ENCODE measurements at regions not wholly inside any gene's neighbourhood (a gene's known extent, or its start where the extent isn't known, plus 50 kb on each side); places are given as distances from the start of the nearest gene placed in this dataset.
"Not testable (repeated sequence)": the region's sequence is repeated elsewhere in the genome, so short reads cannot be mapped to it uniquely, and the experiment has no call there.

DNA sequence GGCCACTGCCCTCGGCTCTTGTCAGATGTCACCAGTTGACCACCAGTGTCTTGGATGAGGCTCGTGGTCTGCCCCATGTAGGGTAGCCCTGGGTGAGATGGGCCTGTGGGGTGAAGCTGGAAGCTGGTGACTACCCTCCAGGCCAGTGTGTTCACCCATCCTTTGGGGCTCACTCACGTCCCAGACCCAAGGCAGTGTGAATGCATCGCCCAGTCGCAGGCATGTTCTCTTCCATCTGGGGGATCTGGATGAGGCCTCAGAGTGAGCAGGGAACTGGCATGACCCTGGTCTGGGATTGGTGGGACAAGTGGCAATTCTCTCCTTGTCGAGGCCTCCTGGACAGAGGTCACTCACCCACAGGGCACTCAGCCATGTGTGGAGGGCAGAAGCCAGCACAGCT, 120.1 kb upstream of the PHACTR3 start:
- in situ Hi-C loops (cut with MboI; ENCODE audit: low sequenced_read_pairs), result no loop called here

DNA sequence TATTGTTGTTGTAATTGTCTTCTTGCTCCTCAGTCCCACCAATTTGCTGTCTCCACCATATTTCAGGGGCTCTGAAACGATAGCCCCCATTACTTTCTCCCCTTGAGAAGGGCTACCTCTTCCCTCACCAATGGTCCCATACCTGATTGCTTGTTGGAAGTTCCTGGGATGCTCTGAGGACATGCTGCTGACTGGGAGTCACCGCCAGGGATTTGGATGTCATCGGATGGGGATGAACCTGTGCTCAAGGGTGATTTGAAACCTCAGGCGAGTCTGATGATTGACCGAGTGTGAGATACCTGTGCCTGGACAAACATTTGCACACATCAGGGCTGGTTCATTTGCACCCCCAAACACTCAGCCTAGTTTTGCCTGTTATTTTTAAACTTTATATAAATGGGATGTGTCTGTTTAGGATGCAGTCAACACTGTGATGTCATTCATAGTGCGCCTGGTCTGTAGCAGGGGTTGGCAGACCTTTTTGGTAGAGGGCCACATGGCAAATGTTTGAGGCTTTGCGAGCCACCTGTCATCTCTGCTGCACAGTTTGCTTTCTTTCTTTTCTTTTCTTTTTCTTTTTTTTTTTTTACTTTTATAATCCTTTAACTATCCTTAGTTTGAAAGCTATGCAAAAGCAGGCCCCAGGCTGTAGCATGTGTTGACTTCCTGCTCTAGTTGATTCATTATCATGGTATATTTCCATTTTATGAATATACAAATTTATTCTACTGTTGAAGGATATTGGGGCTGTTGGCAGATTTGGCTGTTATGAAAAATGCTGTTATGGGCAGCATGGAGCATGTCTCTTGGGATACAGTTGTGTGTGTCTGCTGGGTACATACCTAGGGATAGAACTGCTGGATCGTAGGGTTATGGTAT, 118.5 kb upstream of the PHACTR3 start:
- in situ Hi-C loops (cut with MboI; ENCODE audit: low sequenced_read_pairs), result no loop called here

DNA sequence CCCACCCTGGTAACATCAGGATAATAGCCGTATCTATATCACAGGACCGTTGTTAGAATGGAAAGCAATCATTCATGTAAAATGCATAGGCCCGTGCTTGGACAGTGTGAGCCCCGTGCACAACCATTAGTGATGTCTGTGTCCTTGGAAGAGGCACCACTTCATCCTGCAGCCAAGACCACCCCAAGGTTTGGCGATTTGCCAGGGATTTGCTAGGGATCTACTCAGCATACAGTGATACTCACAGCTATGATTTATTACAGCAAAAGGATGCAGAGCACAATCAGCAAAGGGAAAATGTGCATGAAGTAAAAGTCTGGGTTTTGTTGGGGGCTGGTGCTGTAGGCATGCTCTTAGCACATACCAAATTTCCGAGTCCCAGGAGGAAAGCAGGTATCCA, 115.9 kb upstream of the PHACTR3 start:
- in situ Hi-C loops (cut with MboI; ENCODE audit: low sequenced_read_pairs), result not testable (repeated sequence)

DNA sequence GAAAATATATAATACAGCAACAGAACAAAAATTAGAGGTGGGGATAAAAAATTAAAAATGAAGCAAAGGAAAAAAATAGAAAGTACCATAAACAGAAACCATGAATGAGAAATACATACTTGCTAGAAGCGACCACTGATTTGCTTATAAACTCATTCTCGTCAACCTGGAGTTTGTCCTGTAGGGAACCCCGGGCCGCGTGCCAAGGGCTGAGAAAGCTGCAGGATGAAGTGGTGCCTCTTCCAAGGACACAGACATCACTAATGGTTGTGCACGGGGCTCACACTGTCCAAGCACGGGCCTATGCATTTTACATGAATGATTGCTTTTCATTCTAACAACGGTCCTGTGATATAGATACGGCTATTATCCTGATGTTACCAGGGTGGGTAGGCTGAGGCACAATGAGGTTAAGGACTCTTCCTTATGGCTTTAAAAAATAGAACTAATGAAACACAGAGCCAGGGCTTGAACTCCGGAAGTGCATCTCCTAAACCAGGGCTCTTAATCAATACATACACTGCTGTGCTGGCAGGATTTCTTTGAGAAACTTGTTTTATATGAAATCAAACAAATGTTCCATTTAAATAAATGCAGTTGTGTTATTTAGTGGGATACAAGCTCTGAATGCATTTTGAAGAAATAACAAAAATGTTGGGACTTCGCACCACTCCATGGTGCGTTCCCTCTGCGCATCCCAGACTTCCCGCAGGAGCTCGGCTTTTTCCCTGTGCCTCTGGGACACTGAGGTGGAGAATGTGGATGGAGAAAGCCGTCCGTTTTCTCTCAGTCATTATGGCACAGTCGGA, 113.9 kb upstream of the PHACTR3 start:
- in situ Hi-C loops (cut with MboI; ENCODE audit: low sequenced_read_pairs), result not testable (repeated sequence)

DNA sequence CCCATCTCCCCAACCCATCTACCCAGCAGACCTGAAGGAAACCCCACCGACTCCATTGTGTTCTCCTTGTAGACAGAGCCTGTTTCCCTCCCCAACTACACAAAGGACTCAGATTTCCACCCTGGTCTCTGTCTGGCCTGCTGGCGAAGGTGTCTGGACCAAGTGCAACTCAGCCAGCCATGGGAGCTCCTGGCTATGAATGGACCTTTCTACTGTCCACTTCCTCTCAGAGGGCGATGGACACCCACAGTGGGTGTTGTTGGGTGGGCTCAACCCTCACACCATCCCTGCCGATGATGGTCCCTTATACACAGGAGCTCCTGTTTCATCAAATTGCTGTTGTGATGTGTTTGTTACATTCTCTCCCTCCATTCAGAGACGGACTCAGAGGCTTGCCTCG, 112.5 kb upstream of the PHACTR3 start:
- in situ Hi-C loops (cut with MboI; ENCODE audit: low sequenced_read_pairs), result no loop called here

DNA sequence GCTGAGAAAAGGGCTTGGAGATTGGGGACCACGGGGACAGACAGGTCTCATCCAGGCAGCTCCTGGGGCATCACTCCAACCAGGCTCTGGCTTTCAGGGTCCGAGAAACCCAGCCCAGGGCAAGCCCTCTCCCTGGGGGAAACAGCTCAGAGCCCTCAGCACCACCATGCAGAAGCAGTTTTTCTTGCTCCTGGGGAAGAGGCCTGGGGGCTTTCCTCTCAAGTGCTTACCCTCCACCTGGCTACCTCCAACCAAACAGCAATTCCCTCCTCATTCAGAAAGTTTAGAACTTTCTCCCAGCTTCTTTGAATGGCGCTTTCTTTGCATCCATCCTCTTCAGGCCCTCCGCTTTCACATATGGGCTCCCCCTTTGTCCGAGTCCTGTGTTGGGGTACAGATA, 110.4 kb upstream of the PHACTR3 start:
- in situ Hi-C loops (cut with MboI; ENCODE audit: low sequenced_read_pairs), result no loop called here

DNA sequence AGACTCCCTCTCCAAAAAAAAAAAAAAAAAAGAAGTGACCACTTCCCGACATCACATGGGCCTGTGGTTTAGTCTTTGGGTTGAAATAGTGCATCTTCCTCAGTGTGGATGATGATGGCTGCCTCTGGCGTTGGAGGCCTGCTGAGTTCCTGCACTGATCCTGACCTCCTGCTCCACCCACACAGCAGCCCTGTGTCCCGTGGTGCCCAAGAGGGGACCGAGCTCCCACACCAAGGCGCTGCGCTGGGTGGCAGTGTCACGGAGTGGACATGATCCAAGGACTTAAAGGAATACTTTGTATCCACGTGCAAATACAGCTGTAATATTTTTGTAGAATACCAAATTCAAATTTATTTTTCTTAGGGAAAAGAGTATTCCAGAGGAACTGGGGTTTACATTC, 109.2 kb upstream of the PHACTR3 start:
- in situ Hi-C loops (cut with MboI; ENCODE audit: low sequenced_read_pairs), result no loop called here

DNA sequence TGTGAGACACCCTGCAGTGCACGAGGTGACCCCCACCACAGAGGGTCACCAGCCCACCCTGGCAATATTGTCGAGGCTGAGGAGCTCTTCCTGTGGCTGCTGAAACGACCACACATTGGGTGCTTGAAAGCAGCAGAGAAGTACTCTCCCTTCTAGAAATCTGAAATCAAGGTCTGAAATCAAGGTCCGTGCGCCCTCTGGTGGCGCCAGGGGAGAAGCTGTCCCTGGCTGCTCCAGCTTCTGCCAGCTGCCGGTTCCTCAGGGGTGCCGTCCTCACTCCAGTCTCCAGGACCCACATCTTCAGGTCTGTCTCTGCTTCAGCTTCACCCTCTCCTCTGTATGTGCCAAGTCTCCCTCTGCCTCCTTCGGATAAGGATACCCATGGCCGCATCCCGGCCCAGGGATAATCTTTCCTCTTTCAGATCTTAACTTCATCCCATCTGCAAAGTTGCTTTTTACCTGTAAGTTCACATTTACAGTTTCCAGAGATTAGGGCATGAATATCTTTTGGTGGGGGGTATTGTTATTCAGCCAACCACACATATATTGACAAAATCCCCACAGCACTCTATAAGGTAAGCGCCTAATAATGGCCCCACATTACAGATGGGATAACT, 108.3 kb upstream of the PHACTR3 start:
- in situ Hi-C loops (cut with MboI; ENCODE audit: low sequenced_read_pairs), result no loop called here

DNA sequence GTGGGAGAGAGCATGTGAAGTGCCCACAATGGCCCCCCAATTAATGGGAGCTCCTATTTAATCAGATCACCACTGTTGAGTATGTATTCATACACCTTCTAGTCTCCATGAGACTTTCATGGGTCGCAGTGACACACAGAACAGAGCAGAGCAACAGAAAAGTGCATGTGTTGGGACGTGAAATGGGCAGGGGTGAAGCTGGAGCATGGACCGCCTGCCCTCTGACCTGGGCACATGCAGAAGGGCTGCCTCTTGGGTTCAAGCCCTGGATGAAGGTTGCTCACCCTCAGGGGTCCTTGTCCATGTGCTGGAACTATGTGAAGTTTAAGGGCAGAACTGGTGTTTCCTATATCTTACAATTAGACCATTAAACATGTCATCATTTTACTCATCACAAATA, 106.0 kb upstream of the PHACTR3 start:
- in situ Hi-C loops (cut with MboI; ENCODE audit: low sequenced_read_pairs), result no loop called here

DNA sequence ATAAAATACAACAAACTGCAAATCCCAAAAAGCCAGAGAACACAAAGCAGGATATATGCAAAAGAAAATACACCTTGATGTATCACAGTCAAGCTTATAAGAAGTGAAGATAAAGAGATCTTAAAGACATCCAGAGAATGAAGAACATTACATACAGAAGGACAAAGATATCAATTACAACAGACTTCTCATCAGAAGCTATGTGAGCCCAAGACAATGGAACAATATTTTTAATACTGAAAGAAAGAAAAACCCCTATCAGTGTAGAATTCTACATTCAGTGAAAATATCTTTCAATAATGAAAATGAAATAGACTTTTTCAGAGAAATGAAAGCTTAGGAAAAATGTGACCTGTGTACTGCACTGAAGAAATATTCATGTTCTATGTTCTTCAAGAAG, 104.5 kb upstream of the PHACTR3 start:
- in situ Hi-C loops (cut with MboI; ENCODE audit: low sequenced_read_pairs), result no loop called here

DNA sequence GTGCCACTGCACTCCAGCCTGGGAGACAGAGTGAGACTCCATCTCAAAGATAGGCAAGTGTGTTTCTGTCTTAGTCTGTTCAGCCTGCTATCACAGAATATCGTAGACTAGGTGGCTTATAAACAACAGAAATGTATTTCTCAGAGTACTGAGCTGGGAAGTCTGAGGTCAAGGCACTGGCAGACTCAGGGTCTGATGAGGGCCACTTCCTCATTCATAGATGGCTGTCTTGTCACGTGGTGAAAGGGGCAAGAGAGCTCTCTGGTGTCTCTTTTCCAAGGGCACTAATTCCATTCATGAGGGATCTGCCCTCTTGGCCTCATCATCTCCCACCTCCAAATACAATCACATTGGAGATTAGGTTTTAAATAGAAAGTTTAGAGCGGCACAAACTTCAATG, 95.6 kb upstream of the PHACTR3 start:
- in situ Hi-C loops (cut with MboI; ENCODE audit: low sequenced_read_pairs), result no loop called here

DNA sequence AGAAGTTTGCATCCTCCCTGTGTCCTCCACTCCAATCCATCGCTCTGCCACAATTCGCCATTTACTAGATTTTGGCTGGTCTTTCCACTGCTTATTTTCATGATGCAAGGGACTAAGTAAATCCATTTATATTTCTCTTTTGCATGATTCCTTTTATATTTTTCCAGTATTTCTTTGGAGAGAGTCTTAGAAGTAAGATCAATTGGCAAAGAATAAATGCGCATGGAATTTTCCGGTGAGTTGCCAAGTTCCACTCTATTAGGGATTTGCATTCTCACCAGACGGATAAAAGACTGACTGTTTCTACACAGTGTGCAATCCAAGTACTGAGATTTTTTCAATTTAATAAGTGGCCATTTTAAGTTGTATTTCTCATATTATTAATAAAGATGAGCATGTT, 91.7 kb upstream of the PHACTR3 start:
- in situ Hi-C loops (cut with MboI; ENCODE audit: low sequenced_read_pairs), result no loop called here

DNA sequence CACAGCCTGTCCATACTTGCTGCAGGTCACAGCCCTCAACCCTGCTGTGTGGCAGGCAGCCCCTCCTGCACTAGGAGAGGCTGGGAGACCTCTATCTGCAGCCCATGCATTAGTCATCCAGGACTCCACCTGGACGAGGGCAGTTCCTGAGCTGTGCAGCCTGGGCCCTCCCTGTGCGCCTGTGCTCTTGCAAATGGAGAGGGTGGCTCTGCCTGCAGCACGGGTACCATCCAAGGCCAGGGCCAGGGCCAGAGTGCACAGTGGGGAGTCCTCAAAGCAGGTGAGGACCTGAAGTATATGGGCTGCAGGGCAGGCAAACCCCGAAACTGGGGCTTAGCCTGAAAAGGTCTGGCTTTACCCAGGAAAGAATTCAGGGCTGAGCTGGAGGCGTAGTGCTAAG, 89.8 kb upstream of the PHACTR3 start:
- in situ Hi-C loops (cut with MboI; ENCODE audit: low sequenced_read_pairs), result no loop called here

DNA sequence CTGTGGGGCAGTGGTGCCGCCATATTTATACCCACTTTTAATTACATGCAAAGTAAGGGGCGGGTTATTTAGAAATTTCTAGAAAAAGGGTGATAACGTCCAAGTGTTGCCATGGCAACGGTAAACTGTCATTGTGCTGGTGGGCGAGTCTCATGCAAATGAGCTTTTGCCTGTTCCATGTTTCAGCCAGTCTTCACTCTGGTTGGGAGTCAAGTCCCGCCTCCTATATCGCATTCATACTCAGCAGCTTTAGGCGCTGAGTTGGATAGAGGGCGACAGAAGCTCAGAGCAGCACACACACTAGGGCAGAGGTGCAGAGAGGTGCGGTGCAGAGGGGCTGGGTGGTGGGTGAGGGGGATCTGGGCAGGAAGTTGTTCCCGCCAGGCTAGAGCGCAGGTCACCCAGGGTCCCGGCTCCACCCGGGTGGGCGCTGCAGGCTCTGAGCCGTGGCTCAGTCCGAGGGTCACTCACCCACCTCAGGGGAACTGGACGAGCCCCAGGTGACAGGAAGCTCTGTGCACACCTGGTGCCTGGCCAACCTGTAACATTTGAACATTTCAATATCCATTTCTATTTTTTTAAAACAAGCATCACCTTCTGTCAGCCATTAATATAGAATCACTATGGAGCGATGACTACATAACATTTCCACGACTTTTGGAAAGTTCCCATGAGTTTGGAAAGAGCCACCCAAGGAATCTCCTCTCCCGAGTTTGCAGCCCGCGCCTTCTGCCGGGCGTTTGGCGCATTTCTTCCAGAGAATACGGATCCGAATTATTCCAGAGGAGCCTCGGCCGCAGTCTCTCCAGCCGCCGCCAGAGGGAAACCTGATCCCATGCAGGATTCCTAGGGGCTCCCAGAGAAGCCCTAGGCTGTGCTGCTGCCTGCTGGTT, 89.1 kb upstream of the PHACTR3 start:
- in situ Hi-C loops (cut with MboI; ENCODE audit: low sequenced_read_pairs), result no loop called here

DNA sequence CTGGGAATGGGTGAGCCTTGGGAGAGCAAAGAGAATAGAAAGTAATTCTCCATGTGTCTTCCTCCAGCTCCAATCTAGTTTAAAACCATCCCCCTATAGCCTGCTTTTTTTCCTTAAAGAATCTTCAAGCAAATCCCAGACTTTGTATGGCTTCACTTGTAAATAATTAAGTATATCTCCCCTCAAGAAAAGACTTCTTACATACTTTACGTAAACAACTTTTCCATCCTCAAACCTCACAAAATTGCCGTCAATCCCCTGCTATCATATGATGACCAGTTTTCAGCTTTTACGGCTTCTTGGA, 88.5 kb upstream of the PHACTR3 start:
- in situ Hi-C loops (cut with MboI; ENCODE audit: low sequenced_read_pairs), result no loop called here

DNA sequence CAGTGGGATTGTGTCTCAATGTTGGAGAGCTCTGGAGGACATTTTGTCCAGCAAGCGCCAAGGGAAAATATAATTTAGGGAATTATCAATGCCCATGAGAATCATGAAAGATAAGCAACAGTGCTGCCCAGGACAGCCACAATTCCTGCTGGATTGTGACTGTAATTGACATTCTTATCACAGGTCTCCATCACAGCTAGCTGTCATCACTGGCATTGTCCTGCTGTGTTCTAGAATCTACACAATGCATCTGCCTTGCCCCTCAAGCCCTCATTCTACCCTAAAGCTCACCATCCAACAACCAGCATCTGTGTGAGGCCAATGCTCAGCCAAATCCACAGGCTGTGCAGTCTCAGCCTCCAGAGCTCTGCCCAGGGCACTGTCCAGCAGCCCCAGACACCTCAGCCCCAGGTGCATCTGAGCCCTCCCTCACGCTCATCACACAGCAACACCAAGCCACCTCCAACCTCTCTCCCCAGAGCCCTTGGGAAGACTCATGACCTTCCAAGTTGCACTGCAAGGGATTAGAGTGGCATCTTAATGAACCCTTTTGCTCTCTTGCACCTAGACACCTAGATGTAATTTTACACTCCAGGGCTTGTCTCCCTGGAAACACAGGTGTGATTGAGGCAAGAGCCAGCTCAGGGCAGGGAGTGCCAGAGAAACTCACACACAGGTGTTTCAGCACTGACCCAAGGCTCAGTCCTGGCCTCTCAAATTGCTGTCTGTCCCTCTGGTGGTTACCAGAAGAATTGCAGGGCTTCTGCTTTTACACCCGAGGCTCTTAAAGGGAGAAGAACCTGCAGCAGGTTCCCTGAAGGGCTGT, 85.2 kb upstream of the PHACTR3 start:
- in situ Hi-C loops (cut with MboI; ENCODE audit: low sequenced_read_pairs), result no loop called here

DNA sequence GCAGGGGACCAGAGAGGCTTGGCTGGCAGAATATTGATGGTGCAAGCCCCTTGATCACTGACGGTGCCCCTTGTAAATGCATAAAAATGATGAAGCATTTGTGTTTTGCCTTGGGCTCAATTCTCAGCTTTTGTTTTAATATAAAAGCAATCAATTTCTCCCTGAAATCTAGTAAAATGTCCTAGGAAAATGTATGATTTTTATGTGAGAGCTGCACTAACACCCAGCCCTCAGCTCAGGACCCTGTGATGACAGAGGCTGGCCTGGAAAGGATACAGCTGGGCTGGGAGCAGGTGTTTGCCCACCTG, 84.7 kb upstream of the PHACTR3 start:
- in situ Hi-C loops (cut with MboI; ENCODE audit: low sequenced_read_pairs), result no loop called here

DNA sequence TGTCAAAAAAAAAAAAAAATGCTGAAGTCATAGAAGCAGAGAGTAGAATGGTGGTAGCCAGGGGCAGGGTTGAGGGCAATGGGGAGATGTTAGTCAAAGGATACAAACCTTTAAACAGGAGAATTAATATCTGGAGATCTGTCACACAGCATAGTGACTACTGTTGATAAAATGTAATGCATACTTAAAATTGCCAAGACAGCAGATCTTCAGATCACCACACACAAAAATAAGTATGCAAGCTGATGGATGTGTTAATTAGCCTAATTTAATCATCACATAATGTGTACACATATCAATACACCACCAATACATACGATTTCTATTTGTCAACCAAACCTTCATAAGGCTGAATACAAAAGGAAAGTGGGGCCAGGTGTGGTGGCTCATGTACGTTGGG, 83.5 kb upstream of the PHACTR3 start:
- in situ Hi-C loops (cut with MboI; ENCODE audit: low sequenced_read_pairs), result no loop called here

DNA sequence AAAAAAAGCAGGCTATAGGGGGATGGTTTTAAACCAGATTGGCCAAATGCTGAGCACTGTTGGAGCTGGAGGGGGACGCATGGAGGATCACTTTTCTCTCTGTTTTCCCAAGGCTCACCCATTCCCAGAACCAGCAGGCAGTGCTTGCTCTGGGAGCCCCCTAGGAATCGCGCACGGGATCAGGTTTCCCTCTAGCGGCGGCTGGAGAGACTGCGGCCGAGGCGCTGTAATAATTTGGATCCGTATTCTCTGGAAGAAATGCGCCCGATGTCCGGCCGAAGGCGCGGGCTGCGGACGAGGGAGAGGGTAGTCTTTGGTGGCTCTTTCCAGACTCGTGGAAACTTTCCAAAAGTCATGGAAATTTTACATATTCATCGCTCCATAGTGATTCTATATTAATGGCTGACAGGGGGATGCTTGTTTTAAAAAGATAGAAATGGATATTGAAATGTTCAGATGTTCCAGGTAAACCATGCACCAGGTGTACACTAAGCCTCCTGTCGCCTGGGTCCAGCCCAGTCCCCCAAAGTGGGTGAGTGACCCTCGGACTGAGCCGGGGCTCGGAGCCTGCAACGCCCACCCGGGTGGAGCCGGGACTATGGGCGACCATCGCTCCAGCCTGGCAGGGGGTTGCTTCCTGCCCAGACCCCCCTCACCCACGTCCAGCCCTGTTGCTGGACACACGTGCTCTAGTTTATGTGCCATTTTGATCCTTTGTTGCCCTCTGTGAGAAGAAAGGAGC, 78.7 kb upstream of the PHACTR3 start:
- in situ Hi-C loops (cut with MboI; ENCODE audit: low sequenced_read_pairs), result no loop called here
